MM.1S (cell line): ENCODE measurements at regions not wholly inside any gene's neighbourhood (a gene's known extent, or its start where the extent isn't known, plus 50 kb on each side); places are given as distances from the start of the nearest gene placed in this dataset.

Experiments used
- DNase-seq: peaks from one replicate; pipeline ENCODE4 v3.0.0-alpha.2; 2015
- H2AFZ ChIP-seq: fragments of 300-600 bp; sonication (generic); 2 replicates; pipeline ENCODE4 v1.6.0; 2016; ENCODE audit warnings: antibody characterized with exemption, low read length
- H3F3A ChIP-seq: fragments of 300-600 bp; sonication (generic); 2 replicates; pipeline ENCODE4 v1.6.1; 2016; ENCODE audit warnings: mild to moderate bottlenecking, antibody characterized with exemption, low read length, moderate library complexity, mixed read lengths; ENCODE audit not compliant: insufficient read depth
- H3K27ac ChIP-seq: fragments of 300-600 bp; sonication (generic); 2 replicates; pipeline ENCODE4 v1.5.1; 2016; ENCODE audit warnings: mild to moderate bottlenecking, low read length
- H3K27me3 ChIP-seq: fragments of 300-600 bp; sonication (generic); replicated peaks from 2 replicates; pipeline ENCODE4 v1.6.0; 2016; ENCODE audit warnings: low read length; ENCODE audit not compliant: insufficient read depth
- H3K36me3 ChIP-seq: fragments of 300-600 bp; sonication (generic); replicated peaks from 2 replicates; pipeline ENCODE4 v1.6.1; 2016; ENCODE audit warnings: mild to moderate bottlenecking, low read length, mixed read lengths; ENCODE audit not compliant: insufficient read depth
- H3K4me1 ChIP-seq: fragments of 300-600 bp; sonication (generic); 2 replicates; pipeline ENCODE4 v1.6.1; 2016; ENCODE audit warnings: low read length, mixed read lengths
- H3K4me2 ChIP-seq: fragments of 300-600 bp; sonication (generic); 2 replicates; pipeline ENCODE4 v1.6.0; 2016; ENCODE audit warnings: low read depth, low read length
- H3K4me3 ChIP-seq: fragments of 300-600 bp; sonication (generic); 2 replicates; pipeline ENCODE4 v1.5.1; 2016; ENCODE audit warnings: low read length, mixed read lengths
- H3K79me2 ChIP-seq: fragments of 300-600 bp; sonication (generic); 2 replicates; pipeline ENCODE4 v1.6.1; 2016; ENCODE audit warnings: mixed run types, low read length, mixed read lengths
- H3K9ac ChIP-seq: fragments of 300-600 bp; sonication (generic); 2 replicates; pipeline ENCODE4 v1.6.1; 2016; ENCODE audit warnings: low read length, mixed read lengths
- H3K9me2 ChIP-seq: fragments of 300-600 bp; sonication (generic); replicated peaks from 2 replicates; pipeline ENCODE4 v1.6.1; 2016; ENCODE audit warnings: mild to moderate bottlenecking, low read length, mixed read lengths; ENCODE audit not compliant: insufficient read depth
- H3K9me3 ChIP-seq: fragments of 300-600 bp; sonication (generic); replicated peaks from 2 replicates; pipeline ENCODE4 v1.6.1; 2016; ENCODE audit warnings: mild to moderate bottlenecking, low read length, mixed read lengths; ENCODE audit not compliant: insufficient read depth
- H4K20me1 ChIP-seq: fragments of 300-600 bp; sonication (generic); 2 replicates; pipeline ENCODE4 v1.6.1; 2016; ENCODE audit warnings: mild to moderate bottlenecking, low read length, moderate library complexity, mixed read lengths; ENCODE audit not compliant: insufficient read depth
- CTCF ChIP-seq: fragments of 300-600 bp; sonication (generic); IDR thresholded peaks from 2 replicates; pipeline ENCODE4 v1.5.1; 2016; ENCODE audit warnings: antibody characterized with exemption, low read length, mixed read lengths
- EZH2 ChIP-seq: fragments of 300-600 bp; sonication (generic); optimal IDR thresholded peaks from 2 replicates; pipeline ENCODE3; 2017; ENCODE audit warnings: low read depth, mild to moderate bottlenecking, antibody characterized with exemption, low read length, mixed read lengths
- EZH2phosphoT487 ChIP-seq: fragments of 300-600 bp; sonication (generic); IDR thresholded peaks from 2 replicates; pipeline ENCODE4 v1.6.1; 2018; ENCODE audit warnings: antibody characterized with exemption, low read length

DNA sequence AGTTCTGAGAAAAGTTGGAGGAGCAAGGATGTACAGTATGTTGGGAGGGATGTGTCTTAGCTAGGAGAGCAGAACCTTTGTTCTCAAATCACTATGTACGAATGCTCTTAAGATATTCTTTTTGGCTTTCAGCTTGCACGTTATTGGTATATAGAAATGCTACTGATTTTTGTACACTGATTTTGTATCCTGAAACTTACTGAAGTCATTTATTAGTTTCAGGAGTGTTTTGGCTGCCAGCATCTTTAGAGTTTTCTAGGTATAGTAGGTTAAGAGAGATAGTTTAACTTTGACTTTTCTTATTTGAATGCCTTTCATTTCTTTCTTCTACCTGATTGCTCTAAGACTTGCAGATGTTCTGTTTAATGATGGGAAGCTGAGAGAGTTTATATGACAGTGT, 442.8 kb upstream of the FBXO33 start:
- H3F3A ChIP-seq, result no peaks in the 10 kb centered on the region
- H3K4me2 ChIP-seq, result no peak overlapping the region
- TF ChIP-seq EZH2phosphoT487 (no peak), EZH2 (no peak), CTCF (no peak)
- no peaks in the 10 kb centered on the region for H3K79me2 ChIP-seq
- no peak for DNase-seq
- H2AFZ ChIP-seq, result no peak overlapping the region
- H3K36me3 ChIP-seq, result no peaks in the 10 kb centered on the region
- H3K9ac ChIP-seq, result no peak overlapping the region
- H3K27ac ChIP-seq, result no peak overlapping the region
- no peaks in the 10 kb centered on the region for H3K9me2 ChIP-seq
- no peaks in the 10 kb centered on the region for H4K20me1 ChIP-seq
- no peaks in the 10 kb centered on the region for H3K27me3 ChIP-seq
- no peaks in the 10 kb centered on the region for H3K9me3 ChIP-seq
- H3K4me1 ChIP-seq, result no peaks in the 10 kb centered on the region
- H3K4me3 ChIP-seq, result no peak overlapping the region

- Histone ChIP-seq H3F3A (no peaks in the 10 kb centered on the region), H3K9me3 (no peaks in the 10 kb centered on the region), H3K4me3 (no peak overlapping the region), H3K4me2 (no peak overlapping the region), H3K27me3 (no peaks in the 10 kb centered on the region), H3K4me1 (no peaks in the 10 kb centered on the region), H3K9ac (no peak overlapping the region), H3K9me2 (no peaks in the 10 kb centered on the region), H4K20me1 (no peaks in the 10 kb centered on the region), H3K36me3 (no peaks in the 10 kb centered on the region), H3K79me2 (no peaks in the 10 kb centered on the region), H2AFZ (no peak overlapping the region), H3K27ac (no peak overlapping the region)
- no peak for DNase-seq
- TF ChIP-seq EZH2phosphoT487 (no peak), EZH2 (no peak), CTCF (no peak)
Observed at GRCh38 chr14:39873791-39874190, 441.6 kb upstream of the FBXO33 start.

GRCh38 chr14:39868949-39869348, 436.7 kb upstream of the FBXO33 start:
- Histone ChIP-seq H3K4me3 (no peak overlapping the region), H3K4me2 (no peak overlapping the region), H3K36me3 (no peaks in the 10 kb centered on the region), H3K79me2 (no peaks in the 10 kb centered on the region), H3K9ac (no peak overlapping the region), H3K27me3 (no peaks in the 10 kb centered on the region), H3K9me2 (no peaks in the 10 kb centered on the region), H4K20me1 (no peaks in the 10 kb centered on the region), H3F3A (no peaks in the 10 kb centered on the region), H3K9me3 (no peaks in the 10 kb centered on the region), H2AFZ (no peak overlapping the region), H3K27ac (no peak overlapping the region), H3K4me1 (no peaks in the 10 kb centered on the region)
- no peak for TF ChIP-seq EZH2phosphoT487
- no peak for TF ChIP-seq CTCF
- no peak for TF ChIP-seq EZH2
- DNase-seq, result no peak

GRCh38 chr14:39868251-39868650, 436.0 kb upstream of the FBXO33 start:
- Histone ChIP-seq H3F3A (no peaks in the 10 kb centered on the region), H3K9me2 (no peaks in the 10 kb centered on the region), H3K9ac (no peak overlapping the region), H4K20me1 (no peaks in the 10 kb centered on the region), H3K9me3 (no peaks in the 10 kb centered on the region), H3K27me3 (no peaks in the 10 kb centered on the region), H2AFZ (no peak overlapping the region), H3K4me1 (no peaks in the 10 kb centered on the region), H3K27ac (no peak overlapping the region), H3K4me3 (no peak overlapping the region), H3K4me2 (no peak overlapping the region), H3K79me2 (no peaks in the 10 kb centered on the region), H3K36me3 (no peaks in the 10 kb centered on the region)
- TF ChIP-seq EZH2 (no peak), EZH2phosphoT487 (no peak), CTCF (no peak)
- no peak for DNase-seq
